ENCODE measurements at regions not wholly inside any gene's neighbourhood (a gene's known extent, or its start where the extent isn't known, plus 50 kb on each side); places are given as distances from the start of the nearest gene placed in this dataset.

DNA sequence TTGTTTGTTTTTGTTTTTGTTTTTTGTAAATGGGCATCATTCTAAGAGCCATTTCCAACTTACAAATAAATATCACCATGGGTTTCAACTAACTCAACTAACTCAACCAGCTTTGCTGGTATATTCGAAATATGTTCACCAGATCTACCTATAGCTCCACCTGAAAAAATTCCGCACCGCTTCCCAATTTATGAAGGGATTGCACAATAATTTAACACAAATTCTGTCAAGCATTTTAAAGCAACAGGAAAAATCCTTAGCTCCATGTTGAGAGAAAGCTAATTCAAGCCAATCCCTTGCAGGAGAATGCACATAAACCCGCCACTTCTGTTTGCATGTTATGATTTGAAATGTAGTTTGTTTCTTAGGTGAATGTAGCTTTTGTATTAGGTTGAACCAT, 417.8 kb downstream of the EFNB2 start:
- DNase-seq, result no peak

DNA sequence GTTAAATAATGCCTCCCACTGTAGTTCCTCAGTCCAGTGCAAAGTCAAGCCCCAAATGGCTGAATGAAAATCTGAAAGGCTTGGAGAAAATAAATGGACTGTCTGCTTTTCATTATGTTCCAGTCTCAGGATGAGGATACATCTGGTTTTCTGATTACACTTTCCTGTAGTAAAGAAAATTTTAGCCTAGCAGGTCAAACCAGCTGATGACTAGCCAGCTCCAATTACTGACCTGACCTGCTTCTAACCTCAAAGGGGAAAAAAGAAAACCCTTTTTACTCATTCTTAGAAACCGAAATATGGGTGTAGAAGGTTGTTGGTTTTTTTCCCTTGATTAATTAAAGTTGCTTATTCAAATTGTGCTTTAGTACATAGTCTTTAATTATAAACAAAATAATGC, 418.4 kb downstream of the EFNB2 start:
- DNase-seq, result no peak

DNA sequence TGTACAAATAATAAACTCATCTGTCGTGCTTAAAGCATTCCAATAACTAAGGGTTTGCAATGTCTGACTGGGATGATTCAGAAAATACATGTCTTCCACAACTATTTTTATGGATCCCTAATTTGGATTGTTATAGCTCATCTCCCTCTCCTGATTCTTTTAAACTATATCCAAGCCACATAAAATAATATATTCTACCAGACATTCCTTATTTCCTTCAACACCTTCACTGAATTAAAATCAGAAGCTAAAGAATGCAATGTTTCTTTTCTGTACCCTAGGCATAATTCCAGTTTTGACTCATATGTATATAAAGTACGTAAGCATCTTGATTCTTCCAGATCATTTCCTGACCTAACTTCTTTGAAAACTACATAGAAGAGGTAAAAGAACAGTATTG, 420.4 kb downstream of the EFNB2 start:
- DNase-seq, result no peak

DNA sequence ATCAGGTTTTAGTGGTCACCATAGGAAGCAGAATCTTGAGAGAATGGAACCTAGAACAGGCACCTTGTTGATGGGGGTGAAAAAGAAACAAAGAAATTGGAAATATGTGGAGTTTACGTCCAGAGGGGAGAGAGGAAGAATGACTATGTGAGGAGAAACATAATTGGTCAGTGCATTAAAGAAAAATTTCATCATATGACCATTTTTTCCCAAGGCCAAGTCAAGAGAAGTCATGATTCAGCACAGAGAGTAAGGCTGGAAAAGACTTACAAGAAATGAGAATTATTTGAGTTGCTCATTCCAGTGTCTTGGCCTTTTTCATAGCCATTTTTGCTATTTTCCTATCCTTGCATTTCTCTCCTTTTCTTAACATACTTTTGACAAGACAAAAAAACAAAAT, 421.7 kb downstream of the EFNB2 start:
- no peak for DNase-seq

DNA sequence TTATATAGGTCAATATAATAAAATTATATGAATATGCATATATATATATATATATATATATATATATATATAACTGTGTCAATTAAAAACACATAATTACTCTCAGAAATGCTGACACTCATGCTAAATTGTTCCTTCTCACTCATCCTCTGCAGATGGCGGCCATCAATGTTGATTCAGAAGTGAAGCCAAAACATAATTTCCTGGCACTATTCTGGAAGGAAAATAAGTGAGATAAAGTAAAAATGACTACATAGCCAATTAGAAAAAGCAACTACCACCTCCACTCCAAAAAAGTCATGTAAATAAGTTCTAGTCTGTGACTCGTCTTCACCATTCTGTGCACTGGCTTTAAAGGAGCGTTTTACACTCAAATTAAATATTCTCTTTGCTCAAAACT, 423.3 kb downstream of the EFNB2 start:
- DNase-seq, result no peak

DNA sequence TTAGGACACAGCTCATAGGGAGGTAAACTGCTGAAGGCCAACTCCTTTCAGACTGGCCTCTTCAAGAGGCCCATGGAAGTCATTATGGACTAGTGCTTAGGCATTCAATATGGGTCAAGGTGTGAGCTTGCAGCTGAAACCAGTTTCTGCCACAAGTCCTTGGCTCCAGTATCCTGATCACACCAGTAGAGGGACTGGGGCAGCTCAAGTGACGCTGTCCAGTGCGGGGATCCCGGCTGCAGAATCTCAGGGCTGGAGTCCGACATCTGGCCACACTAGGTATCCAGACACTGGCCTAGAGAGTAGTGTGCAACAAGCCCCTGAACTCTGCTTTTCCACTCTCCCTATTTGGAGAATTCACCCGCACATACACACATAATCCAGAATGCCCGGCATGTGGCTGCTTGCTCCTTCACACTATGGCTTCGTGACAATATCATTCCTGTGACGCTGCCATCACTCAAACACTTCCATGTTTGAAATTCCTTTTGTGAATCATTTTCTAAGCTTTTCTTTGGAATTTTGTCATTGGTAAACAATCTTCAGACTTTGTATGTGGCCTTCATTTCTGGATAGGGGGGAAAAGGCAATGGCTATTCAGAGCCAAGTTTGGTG, 425.1 kb downstream of the EFNB2 start:
- no peak for DNase-seq

DNA sequence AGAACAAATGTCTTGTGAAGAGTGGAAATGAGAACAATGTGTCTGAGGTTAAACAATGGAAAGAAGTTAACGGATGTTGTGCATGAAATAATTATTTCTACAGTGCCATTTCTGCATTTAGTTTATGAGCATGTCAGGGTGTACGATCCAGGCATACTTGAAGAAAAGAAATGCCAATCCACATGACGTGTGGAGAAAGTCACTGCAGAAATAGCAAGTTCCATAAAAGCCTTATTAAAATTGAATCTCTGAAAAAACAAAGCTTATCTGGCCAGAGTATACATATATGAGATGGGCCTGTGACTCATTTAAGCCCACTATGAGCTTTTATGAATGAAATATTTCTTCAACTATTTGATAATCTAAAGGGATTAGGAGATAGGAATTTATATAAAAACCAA, 426.1 kb downstream of the EFNB2 start:
- DNase-seq, result no peak

DNA sequence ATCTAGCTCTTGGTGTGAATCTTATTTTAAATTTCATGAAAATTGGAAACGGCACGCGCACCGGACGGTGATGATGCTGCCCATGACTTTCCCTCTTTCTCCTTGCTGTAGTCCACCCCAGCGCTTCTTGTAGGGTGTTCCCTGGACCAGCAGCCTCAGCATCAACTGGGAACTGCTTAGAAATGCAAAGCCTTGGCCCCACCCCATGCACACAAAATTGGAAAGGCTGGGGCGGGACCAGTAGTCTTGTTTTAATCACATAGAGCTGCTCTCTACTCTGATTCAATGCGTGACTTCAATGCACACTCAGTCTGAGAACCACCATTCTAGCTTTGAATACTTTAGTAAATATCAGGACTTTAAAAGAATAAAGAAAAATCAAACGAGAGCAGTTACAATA, 427.1 kb downstream of the EFNB2 start:
- no peak for DNase-seq

DNA sequence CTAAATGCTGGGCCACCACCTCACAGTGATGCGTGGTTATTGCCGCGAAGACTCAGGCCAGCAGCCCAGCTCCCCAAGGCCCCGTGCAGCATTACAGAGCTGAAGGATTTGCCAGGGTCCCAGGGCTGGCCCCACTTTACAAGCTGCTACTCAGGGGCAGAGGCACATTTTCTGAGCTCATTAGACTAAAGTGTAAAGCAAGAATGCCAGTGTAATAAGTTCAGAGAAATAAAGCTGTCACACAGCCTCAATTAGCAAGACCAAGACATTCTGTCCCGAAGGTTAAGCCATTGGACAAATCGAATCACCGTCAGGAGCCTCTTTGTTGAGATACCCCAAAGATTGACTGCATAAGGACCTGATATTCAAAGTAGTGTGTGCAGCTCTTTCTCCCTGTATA, 428.4 kb downstream of the EFNB2 start:
- no peak for DNase-seq

DNA sequence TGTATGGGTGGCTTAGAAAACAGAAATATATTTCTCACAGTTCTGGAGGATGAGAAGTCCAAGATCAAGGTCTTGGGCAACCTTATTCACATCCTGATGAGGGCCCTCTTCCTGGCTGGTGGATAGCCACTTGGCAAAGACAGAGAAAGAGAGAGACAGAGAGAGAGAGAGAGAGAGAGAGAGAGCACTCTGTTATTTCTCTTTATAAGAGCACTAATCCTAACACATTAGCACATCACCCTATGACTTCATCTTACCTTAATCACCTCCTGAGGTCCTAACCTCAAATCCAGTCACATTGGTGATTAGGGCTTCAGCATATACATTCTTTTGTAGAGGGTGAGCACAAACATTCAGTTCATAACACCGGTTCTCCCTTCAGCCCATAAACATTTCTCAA, 430.3 kb downstream of the EFNB2 start:
- no peak for DNase-seq

DNA sequence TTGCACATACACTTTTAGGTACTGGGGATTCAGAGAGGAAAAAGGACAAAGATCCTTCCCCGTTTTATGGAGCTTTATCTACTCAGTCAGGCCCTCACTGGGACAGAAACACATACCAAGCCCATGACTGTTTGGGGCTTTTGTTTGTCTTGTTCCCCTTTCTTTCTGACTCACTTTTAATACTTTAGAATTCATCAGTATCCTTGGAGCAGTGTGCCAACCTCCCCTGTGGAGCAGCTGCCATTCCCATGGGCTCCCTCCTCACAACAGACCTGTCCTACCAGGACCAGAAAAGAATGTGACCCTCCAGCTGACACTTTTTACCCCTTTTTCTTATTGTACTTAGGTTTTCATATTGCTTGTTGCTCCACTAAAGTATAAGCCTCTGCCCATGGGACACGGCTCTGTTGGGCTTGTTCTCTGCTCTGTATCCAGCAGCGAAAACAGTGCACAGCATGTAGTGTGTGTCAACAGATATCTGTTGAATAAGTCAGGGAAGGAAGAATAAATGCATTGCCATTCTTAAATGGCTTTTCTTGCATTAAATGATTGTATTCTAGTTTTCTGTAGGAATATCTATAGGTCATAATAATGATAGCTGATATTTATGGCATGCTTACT, 431.1 kb downstream of the EFNB2 start:
- DNase-seq, result no peak

DNA sequence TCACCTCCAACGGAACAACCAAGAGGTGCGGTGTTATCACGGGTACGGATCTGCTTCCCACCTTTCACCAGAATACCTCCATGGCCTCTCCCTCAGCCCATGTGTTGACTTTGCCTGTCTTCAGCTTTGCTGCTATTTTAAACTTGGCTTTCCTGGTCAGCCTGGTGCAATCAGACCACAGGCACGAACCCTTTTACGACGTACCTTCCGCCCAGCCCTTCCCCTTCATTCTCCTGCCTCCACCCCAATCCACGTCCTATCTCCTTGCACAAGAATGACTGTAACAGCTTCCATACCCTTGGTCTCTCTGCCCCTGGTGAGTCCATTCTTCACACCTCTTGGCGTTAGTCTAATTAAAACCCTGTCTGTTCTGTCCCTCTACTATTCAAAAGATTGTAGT, 431.7 kb downstream of the EFNB2 start:
- no peak for DNase-seq

DNA sequence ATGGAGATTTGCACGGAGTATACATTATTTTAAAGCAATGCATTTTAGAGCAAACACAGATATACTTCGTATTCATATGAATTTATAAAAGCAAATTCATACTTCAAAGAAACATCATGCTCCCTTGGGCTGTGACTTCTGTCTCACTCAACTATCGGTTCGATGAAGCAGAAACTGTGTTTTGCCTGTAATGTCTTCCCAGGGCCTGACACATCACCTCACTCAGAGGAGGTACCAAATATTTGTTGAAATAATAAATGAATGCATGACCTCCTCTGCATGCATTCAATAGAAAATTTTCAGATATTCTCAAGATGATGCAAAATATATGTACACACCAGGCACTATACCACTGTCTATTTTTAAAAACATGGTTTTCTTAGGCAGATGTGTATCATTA, 432.7 kb downstream of the EFNB2 start:
- DNase-seq, result no peak

DNA sequence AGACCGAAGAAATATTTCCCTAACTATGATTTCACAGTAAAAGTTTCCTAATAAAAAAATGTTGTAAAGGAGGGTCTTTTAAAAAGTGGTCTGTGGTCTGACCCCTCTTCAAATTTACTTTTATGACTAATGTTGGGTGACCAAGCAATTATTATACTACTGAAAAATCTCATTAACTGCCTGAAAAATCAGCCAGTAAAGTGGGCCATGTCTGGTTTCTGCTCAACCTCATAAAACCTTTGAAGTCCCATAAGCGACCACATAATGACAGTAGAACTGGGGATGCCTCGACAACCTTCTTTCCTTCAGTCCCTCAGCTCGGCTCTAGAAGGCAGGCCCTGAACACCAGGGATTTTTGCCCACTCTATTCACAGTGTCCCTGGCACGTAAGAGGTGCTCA, 434.3 kb downstream of the EFNB2 start:
- DNase-seq, result no peak

DNA sequence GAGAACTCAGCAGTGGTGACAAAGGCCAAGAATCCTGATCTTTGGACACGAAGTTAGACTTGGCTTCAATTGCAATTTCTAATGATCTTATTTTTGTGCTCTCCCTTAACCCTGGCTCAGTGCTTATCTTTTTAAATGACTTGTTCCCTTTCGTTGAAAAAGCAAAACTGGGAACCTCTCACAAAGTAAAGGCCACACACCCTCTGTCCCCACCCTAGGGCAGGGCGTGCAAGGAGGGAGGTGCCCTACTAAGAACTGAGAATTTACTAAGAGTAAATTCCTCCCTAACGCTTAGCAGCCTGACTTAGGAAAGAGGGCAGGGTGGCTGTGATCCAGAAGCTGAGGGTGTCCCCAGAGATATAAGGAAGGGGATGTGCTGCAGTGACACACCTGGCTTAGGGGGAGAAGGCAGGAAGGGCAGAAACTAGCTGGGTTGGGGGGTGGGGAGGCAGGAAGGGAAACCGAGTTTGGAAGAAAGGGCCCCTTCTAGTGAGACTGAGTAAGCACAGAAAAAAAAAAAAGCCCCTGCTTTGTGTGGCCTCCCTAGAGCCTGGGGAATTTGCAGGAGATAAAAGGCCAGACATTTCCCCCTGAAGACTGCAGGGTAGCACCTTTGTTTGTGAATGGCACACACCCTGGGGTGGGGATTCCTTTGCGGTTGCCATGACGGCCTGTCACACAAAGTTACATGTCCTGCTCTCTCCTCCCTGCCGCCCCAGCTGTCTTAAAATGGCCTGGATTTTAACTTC, 435.1 kb downstream of the EFNB2 start:
- no peak for DNase-seq

DNA sequence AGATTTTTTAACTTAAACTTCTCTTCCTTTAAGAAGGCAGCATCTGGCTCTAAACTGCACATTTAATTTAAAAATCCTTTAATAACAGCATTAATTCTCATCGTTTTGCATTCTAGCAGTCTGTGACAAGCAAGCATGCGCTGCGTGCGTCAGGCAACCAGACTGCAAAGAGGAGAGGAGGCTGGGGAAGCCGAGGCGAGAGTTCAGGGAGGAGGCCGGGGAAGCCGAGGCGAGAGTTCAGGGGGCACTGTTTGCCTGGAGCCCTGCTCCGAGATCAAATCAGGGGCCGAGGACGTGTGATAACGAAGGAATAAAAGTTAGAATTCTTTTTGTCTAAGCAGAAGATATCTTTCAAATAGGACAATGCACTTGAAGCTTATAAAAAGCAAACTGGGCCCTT, 435.7 kb downstream of the EFNB2 start:
- DNase-seq, result no peak

DNA sequence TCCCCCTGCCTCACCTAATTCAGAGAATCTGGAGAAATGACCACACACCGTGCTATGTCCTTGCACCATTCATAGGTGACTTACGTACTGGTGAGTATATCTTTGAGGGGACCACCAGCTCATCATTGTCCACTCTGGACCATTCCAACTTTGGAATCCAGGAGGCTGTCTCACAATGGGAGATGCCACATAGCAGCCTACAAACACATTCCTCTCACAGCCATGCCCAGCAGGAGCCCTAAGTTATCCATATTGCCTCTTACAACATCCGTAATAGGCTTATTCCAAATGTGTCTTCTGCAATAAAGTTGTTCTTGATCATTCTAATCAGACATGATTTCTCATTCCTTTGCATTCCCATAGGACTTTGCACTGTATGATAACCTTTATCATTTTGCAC, 436.7 kb downstream of the EFNB2 start:
- DNase-seq, result no peak

DNA sequence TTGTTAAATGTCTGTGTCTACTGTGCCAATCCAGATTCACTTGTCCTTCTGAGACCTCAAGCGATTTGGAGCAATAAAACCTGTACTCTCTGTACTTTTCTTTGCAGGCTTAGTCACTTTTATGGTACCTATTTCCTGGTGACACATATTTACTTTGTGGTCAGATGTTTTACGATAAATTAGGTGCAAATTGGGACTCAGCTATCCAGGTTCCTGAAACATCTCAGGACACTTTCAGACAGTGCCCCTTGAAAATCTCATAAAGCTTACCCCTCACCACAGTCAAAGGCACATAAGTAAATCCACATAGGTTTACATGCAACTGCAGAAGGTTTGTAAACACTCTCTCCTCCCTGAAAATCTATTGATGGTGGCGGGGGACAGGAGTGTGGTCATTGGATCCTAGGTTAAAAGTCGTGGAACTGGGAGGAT, 438.8 kb downstream of the EFNB2 start:
- peak; percentile 44 for DNase-seq

DNA sequence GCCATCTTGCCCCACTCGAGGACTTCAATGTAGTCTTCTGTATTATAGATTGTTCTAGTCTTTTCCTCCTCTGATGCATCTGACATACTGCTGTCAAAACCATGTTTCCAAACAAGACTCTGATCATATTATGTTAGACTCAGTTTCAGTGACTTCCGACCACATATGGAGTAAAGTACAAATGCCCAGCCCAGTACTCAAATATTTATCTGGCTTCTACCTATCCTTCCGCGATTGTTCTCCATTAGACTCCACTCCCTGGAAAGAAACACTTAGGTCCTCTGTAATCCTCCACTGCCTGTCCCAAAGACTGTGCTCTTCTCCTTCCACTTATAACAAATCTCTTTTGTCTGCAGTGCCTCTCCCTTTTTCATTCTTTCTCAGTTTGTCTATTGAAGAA, 439.5 kb downstream of the EFNB2 start:
- no peak for DNase-seq

DNA sequence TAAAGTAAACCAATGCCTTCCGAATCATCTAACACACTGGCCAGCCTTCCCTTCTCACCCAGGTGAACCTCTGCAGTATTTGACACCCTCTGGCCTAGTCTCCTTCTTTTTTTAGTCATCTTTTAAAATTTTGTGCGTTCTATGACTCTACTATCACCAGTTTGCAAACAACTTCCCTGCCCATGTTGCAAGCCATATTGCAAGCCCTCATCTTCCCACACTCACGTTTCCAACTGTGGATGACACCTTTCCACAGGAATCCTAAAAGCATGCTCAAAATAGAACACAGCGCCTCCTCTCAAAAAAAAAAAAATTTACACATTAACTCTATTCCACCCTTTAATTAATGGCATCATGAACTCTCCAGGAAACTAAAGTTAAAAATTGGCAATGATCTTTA, 440.1 kb downstream of the EFNB2 start:
- no peak for DNase-seq

DNA sequence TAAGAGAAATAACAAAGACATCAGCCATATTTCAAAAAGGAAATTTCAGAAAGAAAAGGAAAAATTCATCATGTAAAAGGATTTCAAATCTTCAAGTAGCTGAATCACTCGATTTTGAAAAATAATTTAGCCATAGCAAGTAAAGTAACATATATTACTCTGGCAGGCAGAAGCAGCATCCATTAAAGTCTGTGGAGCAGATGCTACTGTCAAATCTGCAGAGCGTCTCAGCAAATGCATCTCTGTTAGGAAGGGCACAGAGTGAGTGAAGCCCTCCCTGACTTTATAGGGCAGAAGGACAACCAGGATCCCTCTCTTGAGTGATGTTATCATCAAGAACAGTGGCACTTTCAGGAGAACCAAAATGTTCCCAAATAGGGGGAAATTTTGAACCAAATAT, 445.5 kb downstream of the EFNB2 start:
- no peak for DNase-seq

DNA sequence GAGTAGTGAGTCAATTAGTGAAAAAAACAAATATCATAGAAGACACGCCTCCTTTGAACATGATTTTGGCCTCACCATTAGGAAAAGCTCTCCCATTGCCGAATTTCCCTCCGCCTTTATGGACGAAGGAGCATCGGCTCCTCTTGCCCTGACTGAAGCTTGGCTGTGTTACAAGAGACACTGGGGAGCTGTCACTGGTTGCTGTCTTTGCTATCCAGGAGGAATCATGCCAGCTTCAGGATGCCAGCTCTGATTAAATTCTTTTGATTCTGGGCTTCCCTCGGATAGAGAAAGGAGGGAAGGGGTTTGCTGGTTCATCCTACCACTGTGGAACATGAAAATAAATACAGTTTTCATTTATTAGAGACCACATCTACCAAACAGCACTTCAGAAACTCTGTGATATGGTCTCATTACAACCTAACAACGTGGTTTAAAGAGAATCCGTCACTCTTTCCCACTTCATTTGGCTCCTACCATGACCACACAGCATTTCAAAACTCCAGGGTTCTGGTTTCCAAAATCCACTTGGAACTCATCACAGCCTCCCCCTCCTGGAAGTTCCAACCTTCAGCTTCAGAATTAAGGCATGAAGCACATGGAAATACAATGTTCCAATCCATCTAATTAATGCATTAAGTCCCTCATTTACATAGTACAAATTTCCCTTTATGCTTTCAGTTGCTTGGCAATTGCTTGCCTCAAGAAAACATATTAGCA, 446.0 kb downstream of the EFNB2 start:
- DNase-seq, result no peak

DNA sequence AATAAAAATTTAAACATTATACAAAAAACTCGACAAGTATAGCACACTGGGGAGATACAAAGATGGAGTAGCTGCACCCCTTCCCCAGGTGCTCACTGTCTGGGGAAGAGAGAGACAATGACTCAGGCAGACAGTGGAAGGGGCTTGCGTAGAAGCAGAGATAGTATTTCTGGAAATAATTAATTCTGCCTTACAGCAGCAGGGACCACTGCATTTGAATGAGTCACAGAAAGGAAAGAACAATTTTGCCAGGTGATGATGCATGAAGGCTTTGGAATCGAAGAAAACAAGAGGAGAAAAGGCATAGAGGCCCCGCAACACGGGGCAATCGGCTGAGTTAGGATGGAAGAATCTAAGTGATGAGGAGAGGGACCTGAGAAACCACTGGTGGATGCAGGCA, 447.4 kb downstream of the EFNB2 start:
- no peak for DNase-seq

DNA sequence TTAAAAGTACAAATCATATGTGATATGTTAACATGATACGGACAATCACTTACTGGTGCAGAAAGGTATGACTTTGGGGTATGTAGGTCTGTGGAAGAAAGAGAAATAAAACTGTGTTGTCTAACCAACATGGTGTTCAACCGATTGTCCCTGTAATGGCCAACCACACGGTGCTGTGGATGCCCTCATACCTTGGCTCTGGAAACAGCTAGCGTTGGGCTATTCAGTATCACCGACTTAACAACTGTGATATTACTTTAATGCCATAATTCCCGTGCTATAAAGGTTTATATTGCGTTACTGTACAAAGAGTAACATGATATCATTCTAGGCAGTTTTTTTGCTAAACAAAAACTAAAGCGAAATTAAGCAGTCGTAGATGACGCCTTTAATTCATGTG, 448.3 kb downstream of the EFNB2 start:
- DNase-seq, result no peak

Measured in DMS53 (cell line).